Karpas-422 (cell line): ENCODE measurements at regions not wholly inside any gene's neighbourhood (a gene's known extent, or its start where the extent isn't known, plus 50 kb on each side); places are given as distances from the start of the nearest gene placed in this dataset.

Experiments
- DNase-seq: peaks from one replicate; pipeline ENCODE4 v3.0.0-alpha.2; 2015
- H2AFZ ChIP-seq: fragments of 200-600 bp; sonication (generic); 2 replicates; pipeline ENCODE4 v1.6.1; 2014; ENCODE audit warnings: antibody characterized with exemption, low read length, mixed read lengths
- H3K27ac ChIP-seq: fragments of 200-600 bp; sonication (generic); 2 replicates; pipeline ENCODE4 v1.5.1; 2014; ENCODE audit warnings: mild to moderate bottlenecking, low read length, moderate library complexity
- H3K27me3 ChIP-seq: fragments of 200-600 bp; sonication (generic); 2 replicates; pipeline ENCODE4 v1.6.1; 2014; ENCODE audit warnings: low read length, mixed read lengths
- H3K36me3 ChIP-seq: fragments of 200-600 bp; sonication (generic); 2 replicates; pipeline ENCODE4 v1.6.1; 2014; ENCODE audit warnings: low read length, mixed read lengths; ENCODE audit not compliant: insufficient read depth
- H3K4me1 ChIP-seq: fragments of 200-600 bp; sonication (generic); 2 replicates; pipeline ENCODE4 v1.6.1; 2014; ENCODE audit warnings: mild to moderate bottlenecking, low read length, mixed read lengths
- H3K4me2 ChIP-seq: fragments of 200-600 bp; sonication (generic); 2 replicates; pipeline ENCODE4 v1.6.1; 2014; ENCODE audit warnings: low read length, low read depth, mild to moderate bottlenecking; ENCODE audit not compliant: poor library complexity, severe bottlenecking
- H3K4me3 ChIP-seq: fragments of 200-600 bp; sonication (generic); 2 replicates; pipeline ENCODE4 v1.5.1; 2014; ENCODE audit warnings: mild to moderate bottlenecking, antibody characterized with exemption, low read length, mixed read lengths
- H3K79me2 ChIP-seq: fragments of 200-600 bp; sonication (generic); 2 replicates; pipeline ENCODE4 v1.6.1; 2014; ENCODE audit warnings: mild to moderate bottlenecking, low read length, mixed read lengths
- H3K9ac ChIP-seq: fragments of 200-600 bp; sonication (generic); 2 replicates; pipeline ENCODE4 v1.6.0; 2014; ENCODE audit warnings: low read length
- H3K9me2 ChIP-seq: fragments of 200-600 bp; sonication (generic), shearing (Covaris generic); replicated peaks from 2 replicates; pipeline ENCODE4 v1.6.0; 2014; ENCODE audit warnings: mild to moderate bottlenecking, low read length, moderate library complexity; ENCODE audit not compliant: insufficient read depth
- H3K9me3 ChIP-seq: fragments of 300-700, 200-600 bp; sonication (generic); 2 replicates; pipeline ENCODE4 v1.6.1; 2014; ENCODE audit warnings: low read length, mixed read lengths
- H4K20me1 ChIP-seq: fragments of 200-600 bp; sonication (generic); 2 replicates; pipeline ENCODE4 v1.6.1; 2014; ENCODE audit warnings: mild to moderate bottlenecking, antibody characterized with exemption, low read length, low read depth; ENCODE audit not compliant: insufficient read depth

- H2AFZ ChIP-seq: no peak overlapping the region
- no peaks in the 10 kb centered on the region for H4K20me1 ChIP-seq
- H3K4me2 ChIP-seq: no peak overlapping the region
- no peak for DNase-seq
- H3K79me2 ChIP-seq: no peaks in the 10 kb centered on the region
- peaks cover 33% of the 10 kb centered on the region for H3K4me1 ChIP-seq
- H3K4me3 ChIP-seq: no peak overlapping the region
- H3K9me3 ChIP-seq: no peaks in the 10 kb centered on the region
- no peak overlapping the region for H3K27ac ChIP-seq
- H3K36me3 ChIP-seq: no peaks in the 10 kb centered on the region
- no peak overlapping the region for H3K9ac ChIP-seq
- no peaks in the 10 kb centered on the region for H3K9me2 ChIP-seq
- H3K27me3 ChIP-seq: no peaks in the 10 kb centered on the region
Measured at GRCh38 chr14:87018294-87018693, 974.7 kb downstream of the GALC start.

- Histone ChIP-seq H3K36me3 (no peaks in the 10 kb centered on the region), H3K27ac (no peak overlapping the region), H3K9me3 (no peaks in the 10 kb centered on the region), H3K27me3 (no peaks in the 10 kb centered on the region), H3K79me2 (no peaks in the 10 kb centered on the region), H3K4me3 (no peak overlapping the region), H3K9ac (no peak overlapping the region), H3K4me2 (no peak overlapping the region), H4K20me1 (no peaks in the 10 kb centered on the region), H3K9me2 (no peaks in the 10 kb centered on the region), H2AFZ (no peak overlapping the region), H3K4me1 (peaks cover 34% of the 10 kb centered on the region)
- no peak for DNase-seq
Measured at GRCh38 chr14:87017335-87017734, 975.6 kb downstream of the GALC start.

DNA sequence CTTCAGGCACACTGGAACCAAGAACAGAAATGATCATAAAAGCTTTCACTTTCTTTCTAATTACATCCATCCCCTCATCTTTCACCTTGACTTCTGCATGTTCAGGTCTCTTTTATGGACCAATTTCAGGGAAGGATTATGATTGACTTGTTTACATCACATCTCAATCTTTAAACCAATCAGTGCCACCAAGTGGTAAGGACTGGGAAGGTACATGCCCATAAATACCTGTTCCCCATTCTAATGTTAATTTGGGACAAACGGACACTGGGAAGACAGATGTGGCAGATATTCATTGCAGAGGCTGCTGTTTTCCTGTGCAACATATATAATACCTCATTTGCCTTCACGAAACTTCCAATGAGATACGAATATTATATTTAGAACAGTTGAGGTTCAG is 978.1 kb downstream of the GALC start:
- Histone ChIP-seq H3K9me2 (no peaks in the 10 kb centered on the region), H3K4me2 (peak overlapping the region; percentile 30), H3K79me2 (no peaks in the 10 kb centered on the region), H3K4me1 (peaks cover 35% of the 10 kb centered on the region), H3K4me3 (0 out of 2 replicates have a peak overlapping the region, but pooled peaks have one; percentile 4), H3K27ac (no peak overlapping the region), H2AFZ (peak overlapping the region; percentile 62), H3K36me3 (no peaks in the 10 kb centered on the region), H3K9ac (no peak overlapping the region), H3K27me3 (no peaks in the 10 kb centered on the region), H3K9me3 (no peaks in the 10 kb centered on the region), H4K20me1 (no peaks in the 10 kb centered on the region)
- peak; percentile 74 for DNase-seq

DNA sequence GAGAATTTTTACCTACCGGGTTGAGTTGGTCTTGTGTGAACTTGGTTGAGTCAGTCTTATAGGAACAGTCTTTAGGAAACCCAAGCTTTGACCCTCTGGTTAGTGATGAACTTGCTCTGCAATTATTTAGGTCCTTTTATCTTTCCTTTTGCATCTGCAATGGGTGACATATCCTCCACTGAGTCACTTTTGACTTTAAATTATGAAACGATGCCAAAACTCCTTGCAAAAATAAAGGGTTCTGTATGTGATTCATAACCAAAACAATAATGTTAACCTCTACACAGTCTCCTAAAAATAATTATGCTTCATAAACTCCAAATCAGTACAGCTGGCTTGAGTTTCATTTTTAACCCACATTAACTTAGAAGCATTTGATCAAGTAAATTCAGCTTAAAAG is 979.4 kb downstream of the GALC start:
- Histone ChIP-seq H3K36me3 (no peaks in the 10 kb centered on the region), H3K4me2 (no peak overlapping the region), H3K27ac (no peak overlapping the region), H3K4me1 (peaks cover 42% of the 10 kb centered on the region), H2AFZ (no peak overlapping the region), H3K27me3 (no peaks in the 10 kb centered on the region), H3K4me3 (no peak overlapping the region), H3K9me2 (no peaks in the 10 kb centered on the region), H3K79me2 (no peaks in the 10 kb centered on the region), H3K9ac (no peak overlapping the region), H3K9me3 (no peaks in the 10 kb centered on the region), H4K20me1 (no peaks in the 10 kb centered on the region)
- DNase-seq: no peak

- Histone ChIP-seq H3K9ac (no peak overlapping the region), H3K4me3 (no peak overlapping the region), H3K27me3 (no peaks in the 10 kb centered on the region), H3K9me3 (no peaks in the 10 kb centered on the region; the same call in 1 of the 2 replicates), H3K4me1 (peaks cover 31% of the 10 kb centered on the region), H3K4me2 (no peak overlapping the region), H4K20me1 (no peaks in the 10 kb centered on the region), H3K9me2 (no peaks in the 10 kb centered on the region), H3K36me3 (peaks cover 5% of the 10 kb centered on the region; the same call in 1 of the 2 replicates), H2AFZ (no peak overlapping the region), H3K79me2 (no peaks in the 10 kb centered on the region), H3K27ac (no peak overlapping the region)
- no peak for DNase-seq
Measured at GRCh38 chr14:87008965-87009364, 984.0 kb downstream of the GALC start.

DNA sequence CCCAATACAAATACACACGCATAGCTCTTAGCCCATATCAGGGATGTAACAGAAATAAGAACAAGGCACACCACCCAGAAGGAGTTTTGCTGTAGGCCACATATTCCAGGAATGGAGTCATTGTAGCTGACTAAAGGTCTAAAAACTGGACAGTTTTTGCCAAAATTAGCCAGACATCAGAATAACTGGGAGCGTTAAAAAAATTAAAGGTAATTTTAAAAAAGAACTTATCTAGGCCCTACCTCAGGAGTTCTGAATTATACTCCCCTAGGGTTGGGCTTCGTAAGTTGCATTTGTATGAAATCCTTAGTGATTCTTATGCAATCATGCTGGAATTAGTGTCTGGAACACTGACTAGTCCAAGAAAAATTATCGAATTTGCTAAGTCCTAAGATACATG is 987.7 kb downstream of the GALC start:
- Histone ChIP-seq H3K4me3 (no peak overlapping the region), H4K20me1 (no peaks in the 10 kb centered on the region)
- DNase-seq: no peak

GRCh38 chr14:87002776-87003175 is 990.2 kb downstream of the GALC start:
- H3K4me1 ChIP-seq: peaks cover 29% of the 10 kb centered on the region
- no peaks in the 10 kb centered on the region for H3K27me3 ChIP-seq
- H3K9me3 ChIP-seq: no peaks in the 10 kb centered on the region; the same call in 1 of the 2 replicates
- DNase-seq: no peak
- no peaks in the 10 kb centered on the region for H3K9me2 ChIP-seq
- H4K20me1 ChIP-seq: no peaks in the 10 kb centered on the region
- peaks cover 2% of the 10 kb centered on the region; the same call in 1 of the 2 replicates for H3K36me3 ChIP-seq
- no peaks in the 10 kb centered on the region for H3K79me2 ChIP-seq
- no peak overlapping the region for H3K4me2 ChIP-seq
- no peak overlapping the region for H3K27ac ChIP-seq
- H3K9ac ChIP-seq: no peak overlapping the region
- H3K4me3 ChIP-seq: no peak overlapping the region
- H2AFZ ChIP-seq: peak overlapping the region; percentile 23; the same call in 1 of the 2 replicates

More for the DNA sequence above, 987.7 kb downstream of the GALC start:
- Histone ChIP-seq H3K4me1 (peaks cover 34% of the 10 kb centered on the region), H3K79me2 (no peaks in the 10 kb centered on the region), H3K27ac (no peak overlapping the region), H3K9me3 (no peaks in the 10 kb centered on the region; the same call in 1 of the 2 replicates), H3K4me2 (no peak overlapping the region), H3K9ac (no peak overlapping the region), H3K9me2 (no peaks in the 10 kb centered on the region), H3K36me3 (peaks cover 5% of the 10 kb centered on the region; the same call in 1 of the 2 replicates), H2AFZ (peak overlapping the region; percentile 21; the same call in 1 of the 2 replicates), H3K27me3 (no peaks in the 10 kb centered on the region)

DNA sequence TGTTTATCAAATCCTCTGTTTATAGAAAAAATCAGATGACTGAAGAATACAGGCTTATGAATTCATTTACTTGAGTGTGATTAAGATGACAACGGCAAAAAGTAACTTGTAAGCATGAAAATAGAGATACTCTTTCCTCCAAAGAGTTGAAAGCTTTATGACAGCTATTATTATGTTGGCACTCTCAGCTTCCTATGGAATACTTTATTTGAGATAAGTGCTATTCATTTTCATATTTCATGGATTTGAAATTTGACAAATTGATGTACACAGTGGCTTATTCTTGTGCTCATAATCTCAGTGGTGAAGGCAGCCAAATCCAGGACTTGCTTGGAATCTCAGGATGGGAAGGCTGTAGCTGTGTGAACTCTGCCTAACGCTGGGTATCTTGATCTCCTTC is 991.6 kb downstream of the GALC start:
- no peak overlapping the region for H3K9ac ChIP-seq
- H3K79me2 ChIP-seq: no peaks in the 10 kb centered on the region
- H3K36me3 ChIP-seq: no peaks in the 10 kb centered on the region
- no peaks in the 10 kb centered on the region for H3K27me3 ChIP-seq
- H3K9me2 ChIP-seq: no peaks in the 10 kb centered on the region
- H3K4me2 ChIP-seq: no peak overlapping the region
- no peaks in the 10 kb centered on the region for H3K9me3 ChIP-seq
- DNase-seq: no peak
- H4K20me1 ChIP-seq: no peaks in the 10 kb centered on the region
- H3K27ac ChIP-seq: no peak overlapping the region
- peaks cover 35% of the 10 kb centered on the region for H3K4me1 ChIP-seq
- no peak overlapping the region for H3K4me3 ChIP-seq
- peak overlapping the region; percentile 24; the same call in 1 of the 2 replicates for H2AFZ ChIP-seq
